ENCODE measurements at regions not wholly inside any gene's neighbourhood (a gene's known extent, or its start where the extent isn't known, plus 50 kb on each side); places are given as distances from the start of the nearest gene placed in this dataset.

DNA sequence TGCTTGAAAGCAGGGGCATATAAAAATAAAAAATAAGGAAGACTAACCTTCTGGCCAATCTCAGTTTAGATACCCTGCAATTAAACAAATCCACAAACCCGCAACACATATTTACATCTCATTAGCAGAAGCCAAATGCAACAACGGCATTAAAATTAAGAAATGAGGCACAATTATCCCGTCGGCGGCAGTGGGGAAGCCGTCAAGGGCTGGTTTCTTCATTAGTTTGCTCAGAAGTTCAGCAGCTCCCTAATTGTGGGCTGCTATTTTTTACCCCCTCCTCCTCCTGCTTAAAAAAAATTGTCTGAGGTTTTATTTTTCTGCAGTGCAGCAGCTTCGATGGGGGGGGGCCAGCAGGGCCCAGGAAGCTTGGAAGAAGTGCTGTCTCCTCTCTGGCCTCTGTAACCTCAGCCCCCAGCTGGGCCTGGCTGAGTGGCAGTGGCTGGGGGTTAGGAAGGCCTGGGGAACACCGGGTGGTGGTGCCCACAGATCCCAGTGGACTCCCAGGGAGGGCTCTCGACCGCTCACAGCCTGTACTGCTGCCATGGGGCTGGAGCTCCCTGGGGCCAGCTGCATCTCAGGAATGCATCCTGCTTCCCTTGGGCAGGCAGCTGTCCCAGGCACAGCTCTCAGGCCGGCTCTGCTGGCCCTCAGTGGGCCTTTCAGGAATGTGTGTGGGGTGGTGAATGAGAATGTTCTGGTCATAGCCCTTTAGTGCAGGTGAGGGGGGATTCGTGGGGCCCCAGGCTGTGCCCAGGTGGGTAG is 148.7 kb upstream of the B3GAT1 start:
- Histone ChIP-seq H3K27me3 (ENCODE audit: control insufficient read depth, insufficient read depth, low read length) (no peaks in the 10 kb centered on the region), H3K4me3 (replicated peaks in 1 of 4; ENCODE audit: control extremely low read depth in 1 of 4, insufficient read depth in 1 of 4, low read depth in 3 of 4, low read length in 4 of 4) (no peak overlapping the region), H4K20me1 (ENCODE audit: control insufficient read depth, extremely low read depth, insufficient read depth, low read length) (no peaks in the 10 kb centered on the region), H3K9me3 (ENCODE audit: control insufficient read depth, insufficient read depth, low read depth, low read length) (peaks cover 2% of the 10 kb centered on the region), H2AFZ (ENCODE audit: low read length) (no peak overlapping the region), H3K79me2 (ENCODE audit: control insufficient read depth, insufficient read depth, low read length) (no peaks in the 10 kb centered on the region), H3K9ac (ENCODE audit: insufficient read depth, low read length) (no peak overlapping the region), H3K4me1 (ENCODE audit: control insufficient read depth, extremely low read depth, insufficient read depth, low read length) (no peaks in the 10 kb centered on the region), H3K4me2 (ENCODE audit: extremely low read depth, insufficient read depth, low read length) (no peak overlapping the region), H3K36me3 (ENCODE audit: control insufficient read depth, insufficient read depth, low read length) (no peaks in the 10 kb centered on the region), H3K27ac (ENCODE audit: insufficient read depth, low read length) (no peak overlapping the region)
- TF ChIP-seq, protein P1, sequence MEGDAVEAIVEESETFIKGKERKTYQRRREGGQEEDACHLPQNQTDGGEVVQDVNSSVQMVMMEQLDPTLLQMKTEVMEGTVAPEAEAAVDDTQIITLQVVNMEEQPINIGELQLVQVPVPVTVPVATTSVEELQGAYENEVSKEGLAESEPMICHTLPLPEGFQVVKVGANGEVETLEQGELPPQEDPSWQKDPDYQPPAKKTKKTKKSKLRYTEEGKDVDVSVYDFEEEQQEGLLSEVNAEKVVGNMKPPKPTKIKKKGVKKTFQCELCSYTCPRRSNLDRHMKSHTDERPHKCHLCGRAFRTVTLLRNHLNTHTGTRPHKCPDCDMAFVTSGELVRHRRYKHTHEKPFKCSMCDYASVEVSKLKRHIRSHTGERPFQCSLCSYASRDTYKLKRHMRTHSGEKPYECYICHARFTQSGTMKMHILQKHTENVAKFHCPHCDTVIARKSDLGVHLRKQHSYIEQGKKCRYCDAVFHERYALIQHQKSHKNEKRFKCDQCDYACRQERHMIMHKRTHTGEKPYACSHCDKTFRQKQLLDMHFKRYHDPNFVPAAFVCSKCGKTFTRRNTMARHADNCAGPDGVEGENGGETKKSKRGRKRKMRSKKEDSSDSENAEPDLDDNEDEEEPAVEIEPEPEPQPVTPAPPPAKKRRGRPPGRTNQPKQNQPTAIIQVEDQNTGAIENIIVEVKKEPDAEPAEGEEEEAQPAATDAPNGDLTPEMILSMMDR (conservative IDR thresholded peaks at IDR 0.05 in 1 of 2, IDR thresholded peaks at IDR 0.05 in 1 of 2; ENCODE audit: low read depth in 1 of 2, low read length in 2 of 2): no peak
- no peak for TF ChIP-seq EZH2 (IDR thresholded peaks at IDR 0.05; ENCODE audit: low read length, missing control alignments)
- DNase-seq (ENCODE audit: low read depth in 2 of 2): no peak

- Histone ChIP-seq H3K36me3 (ENCODE audit: control insufficient read depth, insufficient read depth, low read length) (no peaks in the 10 kb centered on the region), H3K27me3 (ENCODE audit: control insufficient read depth, insufficient read depth, low read length) (no peaks in the 10 kb centered on the region), H2AFZ (ENCODE audit: low read length) (no peak overlapping the region), H3K9me3 (ENCODE audit: control insufficient read depth, insufficient read depth, low read depth, low read length) (no peaks in the 10 kb centered on the region), H3K4me2 (ENCODE audit: extremely low read depth, insufficient read depth, low read length) (no peak overlapping the region), H3K9ac (ENCODE audit: insufficient read depth, low read length) (no peak overlapping the region), H3K27ac (ENCODE audit: insufficient read depth, low read length) (no peak overlapping the region), H4K20me1 (ENCODE audit: control insufficient read depth, extremely low read depth, insufficient read depth, low read length) (no peaks in the 10 kb centered on the region), H3K4me3 (replicated peaks in 1 of 4; ENCODE audit: control extremely low read depth in 1 of 4, insufficient read depth in 1 of 4, low read depth in 3 of 4, low read length in 4 of 4) (no peak overlapping the region), H3K4me1 (ENCODE audit: control insufficient read depth, extremely low read depth, insufficient read depth, low read length) (no peaks in the 10 kb centered on the region), H3K79me2 (ENCODE audit: control insufficient read depth, insufficient read depth, low read length) (no peaks in the 10 kb centered on the region)
- no peak for DNase-seq (ENCODE audit: low read depth in 2 of 2)
- TF ChIP-seq, protein P1 (conservative IDR thresholded peaks at IDR 0.05 in 1 of 2, IDR thresholded peaks at IDR 0.05 in 1 of 2; ENCODE audit: low read depth in 1 of 2, low read length in 2 of 2): no peak
- TF ChIP-seq EZH2 (IDR thresholded peaks at IDR 0.05; ENCODE audit: low read length, missing control alignments): no peak
Observed at GRCh38 chr11:134560066-134560465, 148.0 kb upstream of the B3GAT1 start.

GRCh38 chr11:134559602-134559962 is 147.5 kb upstream of the B3GAT1 start:
- no peaks in the 10 kb centered on the region for H3K36me3 ChIP-seq (ENCODE audit: control insufficient read depth, insufficient read depth, low read length)
- H3K9ac ChIP-seq (ENCODE audit: insufficient read depth, low read length): no peak overlapping the region
- no peak overlapping the region for H3K27ac ChIP-seq (ENCODE audit: insufficient read depth, low read length)
- no peak overlapping the region for H3K4me2 ChIP-seq (ENCODE audit: extremely low read depth, insufficient read depth, low read length)
- no peaks in the 10 kb centered on the region for H3K27me3 ChIP-seq (ENCODE audit: control insufficient read depth, insufficient read depth, low read length)
- DNase-seq (ENCODE audit: low read depth in 2 of 2): no peak
- no peaks in the 10 kb centered on the region for H4K20me1 ChIP-seq (ENCODE audit: control insufficient read depth, extremely low read depth, insufficient read depth, low read length)
- no peak overlapping the region for H3K4me3 ChIP-seq (replicated peaks in 1 of 4; ENCODE audit: control extremely low read depth in 1 of 4, insufficient read depth in 1 of 4, low read depth in 3 of 4, low read length in 4 of 4)
- H3K9me3 ChIP-seq (ENCODE audit: control insufficient read depth, insufficient read depth, low read depth, low read length): no peaks in the 10 kb centered on the region
- H3K79me2 ChIP-seq (ENCODE audit: control insufficient read depth, insufficient read depth, low read length): no peaks in the 10 kb centered on the region
- TF ChIP-seq EZH2 (IDR thresholded peaks at IDR 0.05; ENCODE audit: low read length, missing control alignments): no peak
- TF ChIP-seq, protein P1 (conservative IDR thresholded peaks at IDR 0.05 in 1 of 2, IDR thresholded peaks at IDR 0.05 in 1 of 2; ENCODE audit: low read depth in 1 of 2, low read length in 2 of 2): no peak
- H3K4me1 ChIP-seq (ENCODE audit: control insufficient read depth, extremely low read depth, insufficient read depth, low read length): no peaks in the 10 kb centered on the region
- H2AFZ ChIP-seq (ENCODE audit: low read length): no peak overlapping the region
